IMR-90 (cell line): ENCODE measurements at regions not wholly inside any gene's neighbourhood (a gene's known extent, or its start where the extent isn't known, plus 50 kb on each side); places are given as distances from the start of the nearest gene placed in this dataset.

ENCODE experiments used
- ATAC-seq: fragments of 200-7000 bp; cut with Tn5 transposase; 2 replicates; pipeline ENCODE4 v1.9.1; 2020; ENCODE audit warnings: low read depth, mild to moderate bottlenecking, moderate library complexity
- BruUV-seq: library from RNA; stranded (reverse); fragments of 400-500 nt; replicated peaks from 2 replicates; lab custom pipeline; 2021; lab: Mats Ljungman, UMichigan
- CTCF ChIA-PET: fragments of 300-600 bp; formaldehyde crosslinking; extraction: SDS; loops from one replicate; lab custom pipeline; 2021; ENCODE audit warnings: antibody characterized with exemption; lab: Yijun Ruan, JAX
- POLR2A ChIA-PET: fragments of 300-600 bp; sonication (Branson Sonifier 250); formaldehyde crosslinking; loops from one replicate; lab custom pipeline; 2022; ENCODE audit warnings: antibody characterized with exemption; ENCODE audit not compliant: unreplicated experiment; lab: Charles Lee
- DNase-seq: peaks from one replicate; pipeline ENCODE4 v3.0.0; 2013
- H2AFZ ChIP-seq: replicated peaks from 2 replicates; pipeline ENCODE3; 2013; ENCODE audit warnings: low read length, mild to moderate bottlenecking; ENCODE audit not compliant: poor library complexity
- H2AK5ac ChIP-seq: 2 replicates; pipeline ENCODE4 v1.6.1; 2013; ENCODE audit warnings: low read depth, low read length, inconsistent platforms
- H2AK9ac ChIP-seq: replicated peaks from 2 replicates; pipeline ENCODE3; 2013; ENCODE audit warnings: mild to moderate bottlenecking, low read depth, low read length, moderate library complexity; ENCODE audit not compliant: poor library complexity
- H2BK120ac ChIP-seq: 2 replicates; pipeline ENCODE4 v1.6.1; 2013; ENCODE audit warnings: low read depth, low read length, inconsistent platforms
- H2BK15ac ChIP-seq: 3 replicates; pipeline ENCODE4 v1.6.1; 2013; ENCODE audit warnings: low read depth, low read length, inconsistent platforms
- H2BK20ac ChIP-seq: 2 replicates; pipeline ENCODE4 v1.6.1; 2013; ENCODE audit warnings: low read depth, mild to moderate bottlenecking, inconsistent platforms, low read length, moderate library complexity
- H2BK5ac ChIP-seq: 2 replicates; pipeline ENCODE4 v1.6.1; 2013; ENCODE audit warnings: mild to moderate bottlenecking, low read depth, low read length, inconsistent platforms; ENCODE audit not compliant: poor library complexity, severe bottlenecking
- H3K14ac ChIP-seq: replicated peaks from 2 replicates; pipeline ENCODE4 v1.6.1; 2013; ENCODE audit warnings: low read depth, low read length, inconsistent platforms
- H3K18ac ChIP-seq: 2 replicates; pipeline ENCODE4 v1.6.1; 2013; ENCODE audit warnings: low read depth, low read length, control low read depth
- H3K23ac ChIP-seq: 2 replicates; pipeline ENCODE4 v1.6.1; 2013; ENCODE audit warnings: low read depth, low read length, inconsistent platforms
- H3K27ac ChIP-seq: 2 replicates; pipeline ENCODE4 v1.5.1; 2013; ENCODE audit warnings: mild to moderate bottlenecking, control low read depth, low read length; ENCODE audit not compliant: insufficient read depth
- H3K27me3 ChIP-seq: 2 replicates; pipeline ENCODE4 v1.6.1; 2013; ENCODE audit warnings: low read length; ENCODE audit not compliant: control insufficient read depth, insufficient read depth
- H3K36me3 ChIP-seq: 2 replicates; pipeline ENCODE4 v1.6.1; 2013; ENCODE audit warnings: low read length, mixed read lengths; ENCODE audit not compliant: control insufficient read depth, insufficient read depth
- H3K4ac ChIP-seq: 2 replicates; pipeline ENCODE4 v1.6.1; 2013; ENCODE audit warnings: low read depth, low read length, inconsistent platforms
- H3K4me1 ChIP-seq: 2 replicates; pipeline ENCODE4 v1.6.1; 2013; ENCODE audit warnings: low read length, mixed read lengths; ENCODE audit not compliant: control insufficient read depth, insufficient read depth
- H3K4me2 ChIP-seq: 2 replicates; pipeline ENCODE4 v1.6.1; 2013; ENCODE audit warnings: low read depth, mild to moderate bottlenecking, control low read depth, low read length, moderate library complexity
- H3K4me3 ChIP-seq: 2 replicates; pipeline ENCODE4 v1.5.1; 2013; ENCODE audit warnings: low read depth, mild to moderate bottlenecking, control low read depth, low read length, moderate library complexity; ENCODE audit not compliant: insufficient read depth
- H3K56ac ChIP-seq: 2 replicates; pipeline ENCODE4 v1.6.1; 2013; ENCODE audit warnings: low read length, inconsistent platforms; ENCODE audit not compliant: insufficient read depth; ENCODE audit errors: extremely low read depth
- H3K79me1 ChIP-seq, 2 experiments: 2 replicates each; pipeline ENCODE4 v1.6.1; 2013; ENCODE audit warnings: low read length in 2 of 2, inconsistent platforms in 1 of 2, low read depth in 1 of 2
- H3K9ac ChIP-seq: 2 replicates; pipeline ENCODE4 v1.6.1; 2013; ENCODE audit warnings: low read depth, low read length, control low read depth
- H3K9me1 ChIP-seq: 2 replicates; pipeline ENCODE4 v1.6.1; 2013; ENCODE audit warnings: low read length, inconsistent platforms; ENCODE audit not compliant: insufficient read depth
- H3K9me3 ChIP-seq: 2 replicates; pipeline ENCODE4 v1.6.1; 2013; ENCODE audit warnings: low read length; ENCODE audit not compliant: control insufficient read depth, insufficient read depth
- H4K20me1 ChIP-seq: 2 replicates; pipeline ENCODE4 v1.6.1; 2013; ENCODE audit warnings: low read length, inconsistent platforms; ENCODE audit not compliant: insufficient read depth
- H4K5ac ChIP-seq: 2 replicates; pipeline ENCODE4 v1.6.1; 2013; ENCODE audit warnings: mild to moderate bottlenecking, low read depth, low read length, control low read depth
- H4K8ac ChIP-seq, 2 experiments: 2 replicates each; pipeline ENCODE4 v1.6.1; 2013; ENCODE audit warnings: low read depth in 2 of 2, low read length in 2 of 2, control low read depth in 1 of 2, inconsistent platforms in 1 of 2
- H4K91ac ChIP-seq: 2 replicates; pipeline ENCODE4 v1.6.1; 2013; ENCODE audit warnings: low read depth, low read length, inconsistent platforms; ENCODE audit not compliant: insufficient read depth
- BHLHE40 ChIP-seq: fragments of 150-350 bp; IDR thresholded peaks from 2 replicates; pipeline ENCODE4 v1.6.1; 2016; ENCODE audit warnings: mild to moderate bottlenecking, low read depth, low read length
- CEBPB ChIP-seq: IDR thresholded peaks from 2 replicates; pipeline ENCODE4 v1.6.1; 2012; ENCODE audit warnings: low read depth, low read length, improper control_type of control experiment
- CHD1 ChIP-seq: IDR thresholded peaks from 2 replicates; pipeline ENCODE4 v1.6.1; 2012; ENCODE audit warnings: low read depth, low read length, improper control_type of control experiment
- FOS ChIP-seq: fragments of 150-350 bp; IDR thresholded peaks from 2 replicates; pipeline ENCODE4 v1.6.1; 2016; ENCODE audit warnings: low read depth, low read length
- MAFK ChIP-seq: IDR thresholded peaks from 2 replicates; pipeline ENCODE4 v1.6.1; 2012; ENCODE audit warnings: low read depth, low read length, improper control_type of control experiment
- MXI1 ChIP-seq: IDR thresholded peaks from 2 replicates; pipeline ENCODE4 v1.6.1; 2012; ENCODE audit warnings: low read depth, mild to moderate bottlenecking, low read length, moderate library complexity, borderline replicate concordance
- NFE2L2 ChIP-seq: fragments of 150-350 bp; IDR thresholded peaks from 2 replicates; pipeline ENCODE4 v1.6.1; 2016; ENCODE audit warnings: low read depth, mild to moderate bottlenecking, low read length
- POLR2A ChIP-seq: IDR thresholded peaks from 2 replicates; pipeline ENCODE4 v1.6.1; 2012; ENCODE audit warnings: mild to moderate bottlenecking, low read depth, low read length
- RCOR1 ChIP-seq: IDR thresholded peaks from 2 replicates; pipeline ENCODE4 v1.6.1; 2012; ENCODE audit warnings: mild to moderate bottlenecking, low read length, improper control_type of control experiment; ENCODE audit not compliant: insufficient replicate concordance
- RFX5 ChIP-seq: IDR thresholded peaks from 2 replicates; pipeline ENCODE4 v1.8.0; 2012; ENCODE audit warnings: low read depth, mild to moderate bottlenecking, low read length, moderate library complexity
- WGBS, 2 experiments: methylation state at CpG; one replicate each; pipeline versions ENCODE4 v1.1.5 to v1.1.7; 2013; ENCODE audit warnings: missing lambda C conversion rate in 2 of 2; ENCODE audit not compliant: insufficient read length in 1 of 2; ENCODE audit errors: extremely low coverage in 2 of 2; 5-methylcytosine and 5-hydroxymethylcytosine counted together
- dilution Hi-C: fragments of 300-500 bp; cut with HindIII; formaldehyde crosslinking; loops from one replicate; pipeline ENCODE4 v1.14.3; 2018; ENCODE audit warnings: low sequenced_read_pairs; ENCODE audit not compliant: unreplicated experiment
- in situ Hi-C: fragments of 300-500 bp; cut with MboI; formaldehyde crosslinking; loops from 3 replicates; pipeline ENCODE4 v1.14.3; 2019; ENCODE audit warnings: low sequenced_read_pairs, inconsistent platforms, mixed read lengths
- intact Hi-C: fragments of 100-400 bp; cut with micrococcal nuclease; formaldehyde crosslinking; loops from 2 replicates; pipeline ENCODE4 v1.10.0; 2022
- TF ChIP-seq, protein P1 (sequence below): conservative IDR thresholded peaks from 2 replicates; pipeline ENCODE4 v1.5.1; 2012; ENCODE audit warnings: mild to moderate bottlenecking, low read depth, low read length, improper control_type of control experiment
- TF ChIP-seq, protein P2 (sequence below): fragments of 150-350 bp; IDR thresholded peaks from 2 replicates; pipeline ENCODE4 v1.6.1; 2017; ENCODE audit warnings: mild to moderate bottlenecking, antibody characterized with exemption, low read length, low read depth
- TF ChIP-seq, protein P3 (sequence below): fragments of 150-350 bp; IDR thresholded peaks from 2 replicates; pipeline ENCODE4 v1.6.1; 2016; ENCODE audit warnings: low read depth, mild to moderate bottlenecking, low read length, moderate library complexity, borderline replicate concordance

DNA sequence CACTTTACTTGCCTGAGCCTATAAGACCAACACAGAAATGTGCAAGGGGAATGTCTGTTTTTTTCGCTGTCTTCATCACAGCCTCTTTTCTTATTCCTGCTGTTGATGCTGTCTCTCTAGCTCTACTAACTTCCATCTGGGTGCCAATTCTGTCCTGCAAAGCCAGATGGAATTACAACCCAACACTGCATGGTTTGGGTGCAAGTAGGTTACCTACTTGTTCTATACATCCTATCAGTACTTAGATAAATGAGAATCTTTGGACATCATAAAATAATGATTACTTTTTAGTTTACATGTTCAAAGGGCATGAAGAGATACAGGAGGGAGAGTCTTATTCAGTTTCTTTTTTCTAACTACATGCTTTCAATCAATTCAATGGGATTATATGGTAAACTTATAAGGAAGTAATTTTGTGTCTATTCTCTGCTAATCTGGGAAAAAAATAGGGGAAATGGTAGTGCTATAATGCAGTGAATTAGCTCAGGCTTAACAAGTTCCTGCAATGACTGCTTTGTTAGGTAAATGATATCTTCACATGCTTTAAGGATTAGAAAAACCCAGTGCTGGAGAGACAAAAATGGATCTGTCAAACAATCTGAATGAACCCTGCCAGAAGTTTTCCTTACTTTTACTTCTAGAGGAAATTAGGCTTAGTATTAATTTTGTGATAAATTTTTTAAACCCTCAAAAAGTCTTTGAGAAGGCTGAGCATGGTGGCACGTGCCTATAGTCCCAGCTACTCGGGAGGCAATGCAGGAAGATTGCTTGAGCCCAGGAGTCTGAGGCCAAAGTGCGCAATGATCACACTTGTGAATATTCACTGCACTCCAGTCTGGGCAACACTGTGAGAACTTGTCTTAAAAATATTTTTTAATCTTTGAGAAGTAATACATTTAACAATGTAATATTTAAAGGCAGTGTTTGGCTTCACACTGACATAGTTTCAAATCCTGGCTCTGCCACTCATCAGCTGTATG, 86.5 kb upstream of the E2F3 start:
- no peak overlapping the region for H3K56ac ChIP-seq
- H3K9me1 ChIP-seq: no peaks in the 10 kb centered on the region; the same call in 1 of the 2 replicates
- no peak overlapping the region for H3K4ac ChIP-seq
- H3K27ac ChIP-seq: no peak overlapping the region
- H3K14ac ChIP-seq: no peak overlapping the region
- dilution Hi-C loops (no loop called here), in situ Hi-C loops (no loop called here), intact Hi-C loops (no loop called here)
- no peaks in the 10 kb centered on the region for H3K79me1 ChIP-seq
- WGBS, 2 experiments: no CpG with 5 or more reads among the region's 4 CpGs
- CTCF ChIA-PET: interaction anchor here (0.5 kb wide), 1 partner anchor 158 kb away, joined by 3 read pairs; no protein-coding TSS in a partner anchor
- no peak overlapping the region for H3K18ac ChIP-seq
- H3K4me1 ChIP-seq: peaks cover 2% of the 10 kb centered on the region; the same call in 1 of the 2 replicates
- H2AFZ ChIP-seq: no peak overlapping the region
- no peak overlapping the region for H2BK15ac ChIP-seq
- H2AK9ac ChIP-seq: no peak overlapping the region
- H3K4me3 ChIP-seq: no peak overlapping the region
- H4K91ac ChIP-seq: no peak overlapping the region
- H3K4me2 ChIP-seq: no peak overlapping the region
- no peak overlapping the region for H4K8ac ChIP-seq
- H2BK120ac ChIP-seq: no peak overlapping the region
- no peak overlapping the region for H3K9ac ChIP-seq
- H4K5ac ChIP-seq: no peak overlapping the region
- no peak overlapping the region for H2BK5ac ChIP-seq
- H3K9me3 ChIP-seq: peaks cover under 1% of the 10 kb centered on the region; the same call in 1 of the 2 replicates
- ATAC-seq: no peak
- TF ChIP-seq POLR2A: no peak
- no peak for TF ChIP-seq CHD1
- TF ChIP-seq NFE2L2: no peak
- TF ChIP-seq RFX5: no peak
- TF ChIP-seq MXI1: no peak
- TF ChIP-seq, protein P1, sequence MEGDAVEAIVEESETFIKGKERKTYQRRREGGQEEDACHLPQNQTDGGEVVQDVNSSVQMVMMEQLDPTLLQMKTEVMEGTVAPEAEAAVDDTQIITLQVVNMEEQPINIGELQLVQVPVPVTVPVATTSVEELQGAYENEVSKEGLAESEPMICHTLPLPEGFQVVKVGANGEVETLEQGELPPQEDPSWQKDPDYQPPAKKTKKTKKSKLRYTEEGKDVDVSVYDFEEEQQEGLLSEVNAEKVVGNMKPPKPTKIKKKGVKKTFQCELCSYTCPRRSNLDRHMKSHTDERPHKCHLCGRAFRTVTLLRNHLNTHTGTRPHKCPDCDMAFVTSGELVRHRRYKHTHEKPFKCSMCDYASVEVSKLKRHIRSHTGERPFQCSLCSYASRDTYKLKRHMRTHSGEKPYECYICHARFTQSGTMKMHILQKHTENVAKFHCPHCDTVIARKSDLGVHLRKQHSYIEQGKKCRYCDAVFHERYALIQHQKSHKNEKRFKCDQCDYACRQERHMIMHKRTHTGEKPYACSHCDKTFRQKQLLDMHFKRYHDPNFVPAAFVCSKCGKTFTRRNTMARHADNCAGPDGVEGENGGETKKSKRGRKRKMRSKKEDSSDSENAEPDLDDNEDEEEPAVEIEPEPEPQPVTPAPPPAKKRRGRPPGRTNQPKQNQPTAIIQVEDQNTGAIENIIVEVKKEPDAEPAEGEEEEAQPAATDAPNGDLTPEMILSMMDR: no peak
- no peak for TF ChIP-seq CEBPB
- TF ChIP-seq FOS: no peak
- no peak for TF ChIP-seq RCOR1
- TF ChIP-seq, protein P2, sequence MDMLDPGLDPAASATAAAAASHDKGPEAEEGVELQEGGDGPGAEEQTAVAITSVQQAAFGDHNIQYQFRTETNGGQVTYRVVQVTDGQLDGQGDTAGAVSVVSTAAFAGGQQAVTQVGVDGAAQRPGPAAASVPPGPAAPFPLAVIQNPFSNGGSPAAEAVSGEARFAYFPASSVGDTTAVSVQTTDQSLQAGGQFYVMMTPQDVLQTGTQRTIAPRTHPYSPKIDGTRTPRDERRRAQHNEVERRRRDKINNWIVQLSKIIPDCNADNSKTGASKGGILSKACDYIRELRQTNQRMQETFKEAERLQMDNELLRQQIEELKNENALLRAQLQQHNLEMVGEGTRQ: no peak
- TF ChIP-seq MAFK: no peak
- TF ChIP-seq, protein P3, sequence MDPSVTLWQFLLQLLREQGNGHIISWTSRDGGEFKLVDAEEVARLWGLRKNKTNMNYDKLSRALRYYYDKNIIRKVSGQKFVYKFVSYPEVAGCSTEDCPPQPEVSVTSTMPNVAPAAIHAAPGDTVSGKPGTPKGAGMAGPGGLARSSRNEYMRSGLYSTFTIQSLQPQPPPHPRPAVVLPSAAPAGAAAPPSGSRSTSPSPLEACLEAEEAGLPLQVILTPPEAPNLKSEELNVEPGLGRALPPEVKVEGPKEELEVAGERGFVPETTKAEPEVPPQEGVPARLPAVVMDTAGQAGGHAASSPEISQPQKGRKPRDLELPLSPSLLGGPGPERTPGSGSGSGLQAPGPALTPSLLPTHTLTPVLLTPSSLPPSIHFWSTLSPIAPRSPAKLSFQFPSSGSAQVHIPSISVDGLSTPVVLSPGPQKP: no peak
- no peak for TF ChIP-seq BHLHE40
- no peaks in the 10 kb centered on the region for H3K36me3 ChIP-seq
- no peak overlapping the region for H2AK5ac ChIP-seq
- no peak for DNase-seq
- H3K23ac ChIP-seq: no peak overlapping the region
- BruUV-seq: no TSS peak
- POLR2A ChIA-PET: no interaction called here
- peaks cover 9% of the 10 kb centered on the region for H3K27me3 ChIP-seq
- H4K20me1 ChIP-seq: no peaks in the 10 kb centered on the region
- H2BK20ac ChIP-seq: no peak overlapping the region
